Activated naive CD4-positive, alpha-beta T cell treated with anti-CD3 and anti-CD28 coated beads, Interleukin-2, amount 50 U/mL, for 72 hours (primary cell): ENCODE measurements at regions not wholly inside any gene's neighbourhood (a gene's known extent, or its start where the extent isn't known, plus 50 kb on each side); places are given as distances from the start of the nearest gene placed in this dataset.

Source experiments
- ATAC-seq, 2 donors: fragments of 150-1000 bp; cut with Tn5 transposase; 2 replicates each; pipeline ENCODE4 v1.10.0; 2021; ENCODE audit warnings: mild to moderate bottlenecking in 2 of 2, moderate library complexity in 2 of 2
- DNase-seq, 2 donors: peaks; one replicate each; pipeline ENCODE4 v3.0.0; 2021 to 2022; ENCODE audit warnings: low spot score in 2 of 2
- H3K27ac Mint-ChIP-seq, 2 donors: one replicate each; pipeline ENCODE4 v1.8.0; 2022; ENCODE audit warnings: mild to moderate bottlenecking in 2 of 2, mixed read lengths in 2 of 2
- H3K36me3 Mint-ChIP-seq, 2 donors: one replicate each; pipeline ENCODE4 v1.8.0; 2022; ENCODE audit warnings: mixed read lengths in 2 of 2
- H3K9me3 Mint-ChIP-seq, 2 donors: one replicate each; pipeline ENCODE4 v1.8.0; 2022; ENCODE audit warnings: mixed read lengths in 2 of 2

DNA sequence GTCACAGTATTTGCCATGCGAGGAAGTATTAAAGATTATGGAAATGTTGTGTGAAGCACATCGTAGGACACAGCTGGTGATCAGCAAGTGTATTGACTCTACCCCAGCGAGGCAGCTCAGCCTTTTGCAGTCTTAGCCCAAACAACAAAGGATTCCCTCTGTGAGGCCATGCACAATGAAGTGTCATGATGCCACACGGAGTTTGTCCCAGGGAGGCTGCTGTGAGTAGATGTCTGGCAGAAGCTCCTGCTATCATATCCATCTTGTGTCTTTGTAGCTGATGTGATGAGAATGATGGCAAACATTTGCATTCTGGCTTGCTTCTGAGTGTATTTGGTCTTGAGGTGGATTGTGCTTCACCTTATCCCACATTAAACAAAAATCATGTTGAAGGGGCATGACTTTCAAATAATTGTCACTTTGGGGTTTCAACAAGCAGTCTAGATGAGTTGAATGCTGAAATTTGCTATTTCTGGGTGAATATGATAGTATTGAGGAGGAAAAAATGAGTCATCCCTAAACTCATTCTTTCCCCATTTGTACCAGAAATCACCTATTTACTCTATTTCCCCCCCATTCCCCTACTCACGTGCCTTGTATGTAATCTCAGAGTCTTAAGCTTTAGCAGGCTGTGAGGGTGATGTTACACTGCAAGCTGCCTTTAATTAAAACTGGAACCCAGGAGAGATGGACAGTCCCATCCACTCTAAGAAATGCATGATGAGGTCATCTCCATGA, 273.5 kb downstream of the RNF144A start:
- no peaks in the 10 kb centered on the region for H3K36me3 Mint-ChIP-seq
- peak; percentile 56 to 84 for ATAC-seq
- no peak for DNase-seq
- H3K27ac Mint-ChIP-seq, result no peak overlapping the region
- H3K9me3 Mint-ChIP-seq, result no peaks in the 10 kb centered on the region

DNA sequence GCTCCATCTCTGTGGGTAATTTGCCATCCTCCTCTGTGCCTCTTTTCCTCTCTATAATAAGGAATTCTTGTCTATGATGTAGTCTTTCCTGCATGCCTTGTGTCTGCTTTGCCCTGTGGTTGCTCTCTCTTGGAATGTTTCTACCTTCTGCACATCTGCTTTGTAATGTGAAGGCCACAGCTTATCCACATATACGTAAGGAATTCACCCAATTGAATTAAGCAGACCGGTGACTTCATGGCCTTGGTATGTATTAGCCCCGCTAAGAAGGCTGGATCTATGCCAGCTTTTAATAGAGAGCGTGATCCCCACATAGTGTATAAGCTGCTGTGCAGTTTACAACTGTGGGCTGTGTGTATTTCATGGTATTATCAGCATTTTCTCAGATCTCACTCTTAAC, 274.7 kb downstream of the RNF144A start:
- Mint-ChIP-seq H3K27ac (no peak overlapping the region), H3K9me3 (no peaks in the 10 kb centered on the region), H3K36me3 (no peaks in the 10 kb centered on the region)
- DNase-seq (no peak), ATAC-seq (no peak)

GRCh38 chr2:7193457-7193856, 276.2 kb downstream of the RNF144A start:
- Mint-ChIP-seq H3K27ac (no peak overlapping the region), H3K9me3 (peaks cover 0 to 3% of the 10 kb centered on the region in 2 donors), H3K36me3 (no peaks in the 10 kb centered on the region)
- ATAC-seq (no peak), DNase-seq (no peak)

DNA sequence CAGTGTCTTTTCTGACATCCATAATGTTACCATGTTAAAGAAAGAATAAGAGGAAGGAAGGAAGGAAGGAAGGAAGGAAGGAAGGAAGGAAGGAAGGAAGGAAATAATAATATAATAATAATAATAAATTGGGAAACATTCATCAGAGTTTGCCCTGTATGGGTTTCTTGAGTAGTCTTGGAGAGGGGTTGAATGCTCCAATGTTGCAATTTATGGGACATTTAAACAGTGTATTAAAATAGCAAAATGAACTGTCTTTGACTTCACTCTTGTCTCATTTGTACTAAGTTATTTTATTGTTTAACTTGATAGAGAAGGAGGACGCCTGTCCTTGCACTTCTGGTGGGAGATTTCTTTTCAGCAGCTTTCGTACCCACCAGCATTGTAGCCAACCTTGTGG, 277.7 kb downstream of the RNF144A start:
- ATAC-seq, result no peak
- H3K36me3 Mint-ChIP-seq, result no peaks in the 10 kb centered on the region

DNA sequence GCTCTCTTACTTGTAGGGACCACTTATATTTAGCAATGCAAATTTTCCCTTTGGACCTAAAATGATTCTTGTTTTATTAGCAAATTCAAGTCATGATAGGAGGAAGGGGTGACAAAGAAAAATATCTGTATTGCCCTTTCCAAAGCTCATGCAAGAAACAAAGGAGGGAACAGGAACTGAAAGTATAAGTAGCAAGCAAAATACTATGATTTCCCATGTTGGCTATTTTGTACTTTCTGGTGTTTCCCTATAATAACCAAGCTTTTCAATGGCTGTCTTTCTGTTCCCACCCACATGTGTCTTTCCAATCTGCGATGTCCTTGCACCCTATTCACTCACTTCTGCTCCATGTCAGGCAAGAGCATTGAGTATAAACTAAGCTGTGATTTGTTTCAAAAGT, 279.7 kb downstream of the RNF144A start:
- Mint-ChIP-seq H3K27ac (no peak overlapping the region), H3K9me3 (peaks cover 0 to 5% of the 10 kb centered on the region in 2 donors), H3K36me3 (no peaks in the 10 kb centered on the region)
- ATAC-seq (no peak), DNase-seq (no peak)

More for the DNA sequence above, 277.7 kb downstream of the RNF144A start:
- H3K27ac Mint-ChIP-seq, result no peak overlapping the region
- DNase-seq, result no peak
- H3K9me3 Mint-ChIP-seq, result peaks cover 0 to 5% of the 10 kb centered on the region in 2 donors

DNA sequence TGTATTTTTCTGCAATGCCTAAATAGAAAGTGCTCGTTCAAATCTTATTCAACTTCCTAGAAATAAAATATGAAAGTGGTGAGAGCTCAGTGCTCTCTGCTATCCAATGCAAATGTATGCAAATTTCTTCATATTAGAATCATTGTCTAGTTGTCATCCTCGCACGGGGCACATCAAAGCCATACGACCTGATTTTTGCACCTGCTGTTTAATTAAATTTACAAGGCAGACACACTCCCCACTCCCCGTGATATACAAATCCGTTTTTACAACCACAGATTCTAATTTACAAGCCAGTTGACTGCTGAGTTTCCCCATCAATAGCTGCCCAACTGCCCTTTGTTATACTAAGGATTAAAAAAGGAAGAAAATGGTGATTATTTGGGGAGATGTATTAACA, 284.6 kb downstream of the RNF144A start:
- Mint-ChIP-seq H3K27ac (no peak overlapping the region), H3K9me3 (peaks cover 0 to 5% of the 10 kb centered on the region in 2 donors), H3K36me3 (no peaks in the 10 kb centered on the region)
- DNase-seq (no peak), ATAC-seq (no peak)

- peak in 1 of 2 donors; percentile 57 for DNase-seq
- Mint-ChIP-seq H3K9me3 (peaks cover 0 to 5% of the 10 kb centered on the region in 2 donors), H3K36me3 (no peaks in the 10 kb centered on the region), H3K27ac (no peak overlapping the region)
- peak in 1 of 2 donors; percentile 52 for ATAC-seq
Measured at GRCh38 chr2:7203056-7203467, 285.9 kb downstream of the RNF144A start.

DNA sequence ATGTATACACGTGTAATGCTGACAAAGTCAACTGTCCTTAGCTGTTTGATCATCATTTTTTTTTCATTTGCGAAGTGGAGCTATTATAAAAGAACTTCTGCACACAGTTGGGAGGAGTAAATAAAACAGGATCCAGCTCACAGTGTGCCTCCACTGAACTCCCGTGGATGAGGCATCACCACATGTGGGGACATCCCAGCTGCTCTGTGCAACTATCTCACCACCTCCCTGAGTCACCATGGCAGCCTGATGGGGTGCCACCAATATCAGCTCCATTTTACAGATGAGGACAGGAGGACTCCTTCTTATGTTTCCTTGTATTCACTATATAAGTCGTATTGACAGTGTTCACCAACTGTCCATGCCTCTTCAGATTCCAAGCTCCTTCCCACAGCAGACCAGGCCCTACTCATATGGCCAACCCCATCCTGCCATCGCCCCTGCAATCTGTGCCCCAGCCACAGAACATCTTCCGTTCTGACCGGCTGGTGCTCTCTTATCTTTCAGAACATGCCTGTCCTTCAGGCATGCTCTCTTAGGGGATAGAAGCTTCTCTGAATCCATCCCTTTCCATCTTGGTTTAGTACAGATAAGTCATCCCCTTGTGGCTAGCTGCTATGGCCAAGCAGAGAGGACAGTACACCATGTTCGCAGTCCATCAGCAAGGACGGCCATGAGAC, 288.1 kb downstream of the RNF144A start:
- peak overlapping the region in 1 of 2 donors; percentile 3 for H3K27ac Mint-ChIP-seq
- no peaks in the 10 kb centered on the region for H3K9me3 Mint-ChIP-seq
- no peaks in the 10 kb centered on the region for H3K36me3 Mint-ChIP-seq
- ATAC-seq, result no peak
- DNase-seq, result no peak

- no peak for ATAC-seq
- H3K27ac Mint-ChIP-seq, result peak overlapping the region in 1 of 2 donors; percentile 36
- H3K36me3 Mint-ChIP-seq, result no peaks in the 10 kb centered on the region
- DNase-seq, result no peak
- H3K9me3 Mint-ChIP-seq, result no peaks in the 10 kb centered on the region
Measured at GRCh38 chr2:7206111-7206810, 289.0 kb downstream of the RNF144A start.

DNA sequence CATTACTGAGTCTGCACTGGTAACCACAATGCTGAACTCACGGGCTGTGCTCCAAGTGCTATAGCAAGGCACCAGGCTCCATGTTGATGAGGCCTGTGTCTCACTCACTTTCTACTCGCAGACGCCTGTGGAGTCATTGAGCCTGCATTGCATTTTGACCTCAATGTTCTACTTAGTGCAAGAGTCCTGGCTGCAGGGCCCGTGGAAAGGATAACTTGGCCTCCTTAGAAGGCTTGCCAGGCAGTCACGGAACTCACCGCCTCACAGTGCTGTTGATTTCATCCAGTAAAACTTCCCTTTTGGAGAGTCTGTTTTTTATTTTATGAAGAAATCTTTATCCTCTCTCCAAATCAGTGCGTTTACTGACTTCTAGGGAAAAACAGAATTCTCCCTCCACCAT, 290.4 kb downstream of the RNF144A start:
- ATAC-seq (no peak), DNase-seq (no peak)
- Mint-ChIP-seq H3K36me3 (no peaks in the 10 kb centered on the region), H3K27ac (no peak overlapping the region), H3K9me3 (no peaks in the 10 kb centered on the region)

- DNase-seq (no peak), ATAC-seq (no peak)
- Mint-ChIP-seq H3K36me3 (no peaks in the 10 kb centered on the region), H3K27ac (no peak overlapping the region), H3K9me3 (no peaks in the 10 kb centered on the region)
Measured at GRCh38 chr2:7209757-7210555, 292.7 kb downstream of the RNF144A start.

DNA sequence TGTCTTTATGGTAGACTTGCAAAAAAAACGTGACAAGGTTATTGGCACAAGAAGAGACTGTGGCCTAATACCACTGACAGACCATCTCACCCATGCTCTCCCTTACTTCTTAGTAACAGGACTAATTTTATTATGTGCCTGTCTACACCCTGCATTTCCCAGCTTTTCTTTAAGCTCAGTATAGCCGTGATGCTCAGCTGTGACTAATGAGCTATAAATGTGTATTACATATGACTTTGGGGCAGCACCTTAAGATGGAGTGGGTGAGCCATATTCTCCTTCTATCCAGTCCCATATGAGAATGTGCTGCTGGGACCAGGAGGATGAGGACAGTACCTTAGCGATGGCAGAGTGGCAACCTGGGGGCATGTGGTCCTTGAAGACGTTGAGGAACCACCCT, 293.5 kb downstream of the RNF144A start:
- no peaks in the 10 kb centered on the region for H3K9me3 Mint-ChIP-seq
- H3K27ac Mint-ChIP-seq, result no peak overlapping the region
- no peak for DNase-seq
- H3K36me3 Mint-ChIP-seq, result no peaks in the 10 kb centered on the region
- no peak for ATAC-seq

- H3K27ac Mint-ChIP-seq, result no peak overlapping the region
Measured at GRCh38 chr2:7225848-7226247, 308.6 kb downstream of the RNF144A start.

GRCh38 chr2:7226501-7226900, 309.3 kb downstream of the RNF144A start:
- no peak for ATAC-seq
- Mint-ChIP-seq H3K36me3 (peaks cover 0 to 8% of the 10 kb centered on the region in 2 donors), H3K27ac (no peak overlapping the region), H3K9me3 (no peaks in the 10 kb centered on the region)
- DNase-seq, result no peak

More at GRCh38 chr2:7225848-7226247, 308.6 kb downstream of the RNF144A start:
- H3K36me3 Mint-ChIP-seq, result peaks cover under 1 to 8% of the 10 kb centered on the region in 2 donors
- no peak for DNase-seq
- no peaks in the 10 kb centered on the region for H3K9me3 Mint-ChIP-seq
- no peak for ATAC-seq

DNA sequence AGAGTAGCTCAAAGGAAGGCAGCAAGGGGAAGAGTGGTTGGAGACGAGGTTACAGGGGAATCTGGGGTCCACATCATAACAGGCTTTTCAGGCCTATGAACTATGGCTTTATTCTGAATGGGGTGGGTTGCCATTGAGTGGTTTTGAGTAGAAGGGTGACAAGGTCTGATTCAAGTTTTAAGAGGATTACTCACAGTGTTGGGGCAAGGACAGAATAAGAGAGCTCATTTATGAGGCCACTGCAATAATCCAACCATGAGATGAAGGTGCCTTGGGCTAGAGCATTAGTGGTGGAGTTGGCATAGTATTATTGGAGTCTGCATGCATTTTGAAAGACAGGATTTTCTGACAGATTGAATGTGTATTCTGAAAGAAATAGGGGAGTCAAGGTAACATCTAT, 315.9 kb downstream of the RNF144A start:
- Mint-ChIP-seq H3K27ac (no peak overlapping the region), H3K36me3 (peaks cover 0 to 8% of the 10 kb centered on the region in 2 donors), H3K9me3 (no peaks in the 10 kb centered on the region)
- ATAC-seq, result no peak
- no peak for DNase-seq

DNA sequence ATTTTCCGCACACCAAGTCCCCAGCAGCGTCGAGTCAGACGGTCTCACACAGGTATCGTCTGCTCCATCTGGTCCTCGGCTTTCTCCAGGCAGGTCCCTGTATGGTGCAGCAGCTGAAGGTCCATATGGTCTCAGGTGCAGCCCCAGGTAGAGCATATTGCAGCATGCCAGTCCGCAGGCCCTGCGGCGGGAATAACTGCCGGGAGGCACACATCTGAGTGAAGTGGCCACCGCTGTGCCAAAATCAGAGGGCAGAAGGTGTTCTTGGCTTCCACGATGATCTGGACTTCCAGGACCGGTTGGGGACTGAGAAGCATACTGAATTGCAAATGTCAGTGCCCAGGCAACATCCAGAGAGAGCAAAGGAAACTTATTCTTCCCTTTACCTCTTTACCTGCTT, 320.3 kb downstream of the RNF144A start:
- Mint-ChIP-seq H3K36me3 (peaks cover 0 to 8% of the 10 kb centered on the region in 2 donors), H3K27ac (no peak overlapping the region), H3K9me3 (no peaks in the 10 kb centered on the region)
- DNase-seq, result no peak
- ATAC-seq, result no peak

DNA sequence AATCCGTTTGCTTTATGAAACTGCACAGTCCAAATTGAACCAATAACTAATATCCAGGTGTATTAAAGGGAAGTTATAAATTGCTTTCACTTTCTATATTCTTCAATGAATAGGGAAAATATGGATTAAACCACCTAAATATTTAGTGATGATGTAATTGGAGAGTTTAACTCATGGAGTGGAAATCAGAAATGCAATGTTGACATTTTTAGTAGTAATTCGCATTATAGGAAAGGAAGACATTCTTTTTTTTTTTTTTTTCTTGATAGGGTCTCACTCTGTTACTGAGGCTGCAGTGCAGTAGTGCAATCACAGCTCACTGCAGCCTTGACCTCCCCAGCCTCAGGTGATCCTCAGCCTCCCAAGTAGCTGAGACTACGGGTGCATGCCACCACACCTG, 321.9 kb downstream of the RNF144A start:
- Mint-ChIP-seq H3K36me3 (no peaks in the 10 kb centered on the region), H3K27ac (no peak overlapping the region), H3K9me3 (no peaks in the 10 kb centered on the region)
- DNase-seq (no peak), ATAC-seq (no peak)
